Posterior vena cava (tissue), 2 donors: ENCODE measurements at regions not wholly inside any gene's neighbourhood (a gene's known extent, or its start where the extent isn't known, plus 50 kb on each side); places are given as distances from the start of the nearest gene placed in this dataset.
A peak's percentile ranks its signal among the peaks of the same experiment; 100 is the strongest.
"Not testable (repeated sequence)": the region's sequence is repeated elsewhere in the genome, so short reads cannot be mapped to it uniquely, and the experiment has no call there.

Experiments used
- DNase-seq: peaks from one replicate; pipeline ENCODE4 v3.0.0-alpha.2; 2020; ENCODE audit warnings: low spot score
- intact Hi-C, 2 donors: fragments of 100-400 bp; cut with DNase I; formaldehyde crosslinking; loops; one replicate each; pipeline versions ENCODE4 v1.14.1 to v1.14.2; 2022 to 2023
- donor health status: DM: yes; HTN: yes; CAD: no.
- donor health status: DM: yes; HTN: yes; CAD: no.

GRCh38 chr14:18656627-18657026, 55.7 kb downstream of the OR11H12 start:
- intact Hi-C loops: no loop called here
- DNase-seq: no peak

GRCh38 chr14:18659892-18660584, 59.1 kb downstream of the OR11H12 start:
- intact Hi-C loops: not testable (repeated sequence)
- DNase-seq: peak; percentile 69

- no peak for DNase-seq
- intact Hi-C loops: no loop called here
Measured at GRCh38 chr14:18660585-18660922, 59.6 kb downstream of the OR11H12 start.

GRCh38 chr14:18667843-18668242, 66.9 kb downstream of the OR11H12 start:
- DNase-seq, intact Hi-C loops: not testable (repeated sequence)

GRCh38 chr14:18688346-18688745, 87.4 kb downstream of the OR11H12 start:
- intact Hi-C loops: no loop called here
- no peak for DNase-seq
